Bronchial epithelial cell (primary cell): ENCODE measurements at regions not wholly inside any gene's neighbourhood (a gene's known extent, or its start where the extent isn't known, plus 50 kb on each side); places are given as distances from the start of the nearest gene placed in this dataset.

Experiments used
- DNase-seq: peaks from one replicate; pipeline ENCODE4 v3.0.0-alpha.2; 2010; ENCODE audit warnings: low read depth
- FAIRE-seq: peaks from 2 replicates; lab custom pipeline; 2011; peaks lifted over from hg19 to GRCh38; lab: Jason Lieb, UNC
- H3K27me3 ChIP-seq: 2 replicates; pipeline ENCODE4 v1.5.1; 2011; ENCODE audit warnings: low read length; ENCODE audit not compliant: control insufficient read depth, insufficient read depth
- H3K36me3 ChIP-seq: 2 replicates; pipeline ENCODE4 v1.5.1; 2011; ENCODE audit warnings: low read length; ENCODE audit not compliant: control insufficient read depth, insufficient read depth
- H3K4me3 ChIP-seq: 2 replicates; pipeline ENCODE4 v1.5.1; 2011; ENCODE audit warnings: mild to moderate bottlenecking, low read depth, low read length, control low read depth
- CTCF ChIP-seq: IDR thresholded peaks from 2 replicates; pipeline ENCODE4 v1.5.1; 2011; ENCODE audit warnings: mild to moderate bottlenecking, moderate library complexity, low read length, control low read depth, inconsistent platforms; ENCODE audit not compliant: insufficient read depth, severe bottlenecking

GRCh38 chr16:51287121-51287755 is 136.2 kb upstream of the SALL1 start:
- FAIRE-seq, result no peak

DNA sequence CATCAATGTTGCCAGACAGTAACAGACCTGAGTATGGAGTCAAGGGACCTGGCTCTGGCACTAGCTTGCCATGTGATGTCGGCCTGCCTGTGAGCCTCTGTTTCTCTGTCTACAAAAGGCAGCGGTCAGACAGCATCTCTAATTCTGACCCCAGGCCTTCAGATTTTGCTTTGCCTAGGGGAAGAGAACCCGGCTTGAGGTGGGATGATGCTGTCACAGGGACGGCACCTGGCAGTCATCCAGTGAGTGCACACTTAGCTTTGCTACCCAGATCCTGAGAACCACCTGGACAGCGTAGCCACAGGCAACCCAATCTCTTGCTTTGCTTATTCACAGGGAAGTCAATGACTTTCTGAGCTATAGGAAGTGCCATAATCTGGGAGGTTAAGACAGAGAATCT is 135.2 kb upstream of the SALL1 start:
- FAIRE-seq (no peak), DNase-seq (no peak)
- H3K27me3 ChIP-seq, result no peaks in the 10 kb centered on the region
- no peak for TF ChIP-seq CTCF
- no peaks in the 10 kb centered on the region for H3K36me3 ChIP-seq
- no peak overlapping the region for H3K4me3 ChIP-seq

More at GRCh38 chr16:51287121-51287755, 136.2 kb upstream of the SALL1 start:
- no peaks in the 10 kb centered on the region for H3K27me3 ChIP-seq
- H3K36me3 ChIP-seq, result no peaks in the 10 kb centered on the region
- H3K4me3 ChIP-seq, result no peak overlapping the region
- TF ChIP-seq CTCF, result no peak
- DNase-seq, result no peak

DNA sequence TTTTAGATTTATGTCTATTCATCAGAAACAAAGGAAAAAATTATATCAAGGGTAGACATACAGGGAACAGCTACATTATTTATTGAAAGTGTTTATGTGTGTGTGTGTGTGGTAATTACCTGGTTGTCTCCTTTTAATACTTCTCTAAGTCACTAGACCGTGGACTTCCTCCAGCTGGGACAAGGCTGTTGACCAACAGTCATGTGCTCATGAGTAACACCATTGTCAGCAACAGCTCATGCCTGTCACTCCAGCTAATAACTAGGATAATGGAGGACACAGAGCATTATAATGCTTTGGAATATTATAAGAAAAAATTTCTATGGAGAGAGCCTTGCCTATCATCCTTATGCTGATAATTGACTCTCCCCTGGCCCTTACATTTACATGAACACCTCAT is 125.3 kb upstream of the SALL1 start:
- Histone ChIP-seq H3K27me3 (no peaks in the 10 kb centered on the region), H3K36me3 (no peaks in the 10 kb centered on the region), H3K4me3 (no peak overlapping the region)
- DNase-seq (peak; percentile 28), FAIRE-seq (no peak)
- TF ChIP-seq CTCF, result no peak

GRCh38 chr16:51272420-51272819 is 121.3 kb upstream of the SALL1 start:
- Histone ChIP-seq H3K36me3 (no peaks in the 10 kb centered on the region), H3K4me3 (no peak overlapping the region), H3K27me3 (no peaks in the 10 kb centered on the region)
- no peak for TF ChIP-seq CTCF
- no peak for FAIRE-seq
- DNase-seq, result no peak

DNA sequence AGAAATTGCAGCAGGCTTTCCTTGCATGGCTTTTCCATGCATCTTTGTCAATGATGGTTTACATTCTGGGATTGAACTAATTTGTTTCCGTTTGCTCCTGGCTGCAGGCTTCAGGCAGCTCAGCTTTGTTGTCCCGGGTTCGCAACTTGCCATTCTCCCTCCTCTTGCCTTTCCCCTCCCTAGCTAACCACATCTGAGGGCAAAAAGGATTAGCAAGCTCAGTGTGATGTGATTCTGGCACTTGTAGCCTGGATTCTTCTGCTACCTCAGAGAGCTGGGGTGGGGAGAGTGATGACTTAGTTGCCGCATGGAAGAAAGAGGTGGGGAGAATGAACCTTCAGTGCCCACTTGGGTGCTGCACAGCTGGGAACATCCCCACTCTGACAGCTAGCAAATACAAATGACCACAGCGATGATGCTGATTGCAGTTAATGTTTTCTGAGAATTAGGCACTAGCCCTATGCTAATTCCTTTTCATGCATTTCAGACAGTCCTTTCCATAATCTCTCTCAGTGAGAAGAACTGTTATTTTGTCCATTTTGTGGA is 120.2 kb upstream of the SALL1 start:
- no peaks in the 10 kb centered on the region for H3K36me3 ChIP-seq
- TF ChIP-seq CTCF, result no peak
- DNase-seq (no peak), FAIRE-seq (no peak)
- no peaks in the 10 kb centered on the region for H3K27me3 ChIP-seq
- no peak overlapping the region for H3K4me3 ChIP-seq

DNA sequence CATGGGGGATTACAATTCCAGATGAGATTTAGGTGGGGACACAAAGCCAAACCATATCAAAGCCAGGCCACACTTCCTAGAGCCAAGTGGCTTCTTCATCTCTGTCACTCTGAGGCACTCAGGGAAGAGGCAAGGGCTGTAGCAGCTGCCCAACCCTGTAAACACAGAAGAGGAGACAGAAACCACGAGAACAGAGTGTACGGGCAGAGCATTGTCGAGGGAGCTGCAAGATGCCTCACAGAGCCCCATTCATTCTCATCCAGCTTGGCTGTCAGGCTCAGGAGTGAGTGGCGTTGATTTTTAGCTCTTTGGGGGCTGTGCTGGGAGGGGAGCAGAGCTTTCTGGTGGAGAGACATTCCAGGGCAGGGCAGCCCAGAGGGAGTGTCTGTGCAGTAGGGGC is 117.2 kb upstream of the SALL1 start:
- Histone ChIP-seq H3K4me3 (no peak overlapping the region), H3K36me3 (no peaks in the 10 kb centered on the region), H3K27me3 (no peaks in the 10 kb centered on the region)
- FAIRE-seq (no peak), DNase-seq (no peak)
- no peak for TF ChIP-seq CTCF
